ENCODE measurements at regions not wholly inside any gene's neighbourhood (a gene's known extent, or its start where the extent isn't known, plus 50 kb on each side); places are given as distances from the start of the nearest gene placed in this dataset.

- no peak for TF ChIP-seq CTCF (IDR thresholded peaks at IDR 0.05; ENCODE audit: insufficient read depth, low read length)
- no peak for TF ChIP-seq POLR2AphosphoS5 (IDR thresholded peaks at IDR 0.05; ENCODE audit: low read depth)
- TF ChIP-seq GABPA (IDR thresholded peaks at IDR 0.05; ENCODE audit: low read depth), result no peak
- TF ChIP-seq REST (IDR thresholded peaks at IDR 0.05; ENCODE audit: insufficient replicate concordance, low read depth), result no peak
Observed at GRCh38 chr6:18053078-18053477, 65.6 kb upstream of the KIF13A start.

Data from HL-60 (cell line).